ENCODE measurements at regions not wholly inside any gene's neighbourhood (a gene's known extent, or its start where the extent isn't known, plus 50 kb on each side); places are given as distances from the start of the nearest gene placed in this dataset.

- Histone ChIP-seq H3K27ac (ENCODE audit: low read length) (no peak overlapping the region), H3K4me2 (ENCODE audit: low read length) (no peak overlapping the region), H3K79me2 (ENCODE audit: low read length) (no peaks in the 10 kb centered on the region), H3K27me3 (ENCODE audit: low read depth, low read length) (peaks cover 40% of the 10 kb centered on the region), H4K20me1 (ENCODE audit: insufficient read depth, low read length) (no peaks in the 10 kb centered on the region), H3K4me1 (ENCODE audit: low read length) (no peaks in the 10 kb centered on the region), H3K4me3 (ENCODE audit: low read length) (no peak overlapping the region), H3K36me3 (replicated peaks; ENCODE audit: low read depth, low read length) (no peaks in the 10 kb centered on the region), H3K9me3 (ENCODE audit: insufficient read depth, low read length) (no peaks in the 10 kb centered on the region), H3K9ac (ENCODE audit: low read length) (no peak overlapping the region), H2AFZ (ENCODE audit: low read depth, low read length) (no peak overlapping the region)
- TF ChIP-seq CTCF (IDR thresholded peaks at IDR 0.05; ENCODE audit: low read depth, low read length) (no peak), EZH2phosphoT487 (IDR thresholded peaks at IDR 0.05; ENCODE audit: low read depth) (no peak)
Observed at GRCh38 chr17:74061758-74062157, 141.7 kb upstream of the RPL38 start.

DNA sequence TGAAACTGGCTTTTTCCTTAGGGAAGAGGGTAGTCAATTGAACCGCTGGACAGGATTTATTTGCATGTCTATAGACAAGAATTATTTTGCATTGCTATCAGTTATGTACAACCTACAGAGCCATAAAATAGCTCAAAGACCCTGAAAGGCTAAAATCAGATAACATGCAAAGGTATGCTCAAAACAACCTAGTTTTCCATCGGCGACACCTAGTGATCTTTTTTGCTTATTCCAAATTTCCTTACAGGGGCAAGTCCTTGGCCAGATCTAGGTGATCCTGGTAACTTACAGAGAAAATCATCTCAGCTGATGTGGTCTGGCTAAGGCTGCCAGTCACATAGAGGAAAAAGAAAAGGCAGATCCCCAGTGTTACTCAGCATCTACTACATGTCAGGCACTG is 141.2 kb upstream of the RPL38 start:
- no peaks in the 10 kb centered on the region for H3K4me1 ChIP-seq (ENCODE audit: low read length)
- no peak overlapping the region for H3K4me3 ChIP-seq (ENCODE audit: low read length)
- H3K79me2 ChIP-seq (ENCODE audit: low read length): no peaks in the 10 kb centered on the region
- H3K36me3 ChIP-seq (replicated peaks; ENCODE audit: low read depth, low read length): no peaks in the 10 kb centered on the region
- TF ChIP-seq EZH2phosphoT487 (IDR thresholded peaks at IDR 0.05; ENCODE audit: low read depth): no peak
- TF ChIP-seq CTCF (IDR thresholded peaks at IDR 0.05; ENCODE audit: low read depth, low read length): no peak
- no peaks in the 10 kb centered on the region for H3K9me3 ChIP-seq (ENCODE audit: insufficient read depth, low read length)
- no peaks in the 10 kb centered on the region for H4K20me1 ChIP-seq (ENCODE audit: insufficient read depth, low read length)
- peaks cover 36% of the 10 kb centered on the region for H3K27me3 ChIP-seq (ENCODE audit: low read depth, low read length)
- no peak overlapping the region for H2AFZ ChIP-seq (ENCODE audit: low read depth, low read length)
- H3K27ac ChIP-seq (ENCODE audit: low read length): no peak overlapping the region
- no peak overlapping the region for H3K4me2 ChIP-seq (ENCODE audit: low read length)
- H3K9ac ChIP-seq (ENCODE audit: low read length): no peak overlapping the region

DNA sequence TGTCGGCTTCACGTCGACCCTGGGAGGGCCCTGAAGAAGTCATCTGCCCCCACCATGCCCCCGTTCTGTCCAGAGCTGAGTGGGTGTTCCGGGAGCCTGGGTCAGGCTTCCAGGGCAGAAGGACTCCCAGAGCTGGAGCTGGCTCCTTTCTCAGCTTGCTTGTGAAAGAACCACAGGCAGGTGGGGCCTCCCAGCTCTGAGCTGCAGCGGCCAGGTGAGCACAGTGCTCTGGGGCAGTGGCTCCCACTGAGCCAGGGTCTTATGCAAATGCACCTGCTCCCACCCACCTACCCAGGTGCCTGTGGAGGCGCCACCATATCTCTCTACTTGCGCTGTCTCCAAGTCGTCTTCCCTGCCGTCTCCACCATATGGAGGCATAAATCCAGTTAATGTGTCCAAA is 140.0 kb upstream of the RPL38 start:
- Histone ChIP-seq H3K9me3 (ENCODE audit: insufficient read depth, low read length) (no peaks in the 10 kb centered on the region), H3K4me1 (ENCODE audit: low read length) (no peaks in the 10 kb centered on the region), H3K27ac (ENCODE audit: low read length) (no peak overlapping the region), H4K20me1 (ENCODE audit: insufficient read depth, low read length) (no peaks in the 10 kb centered on the region), H3K4me3 (ENCODE audit: low read length) (no peak overlapping the region), H3K9ac (ENCODE audit: low read length) (no peak overlapping the region), H3K36me3 (replicated peaks; ENCODE audit: low read depth, low read length) (no peaks in the 10 kb centered on the region), H3K4me2 (ENCODE audit: low read length) (no peak overlapping the region), H2AFZ (ENCODE audit: low read depth, low read length) (no peak overlapping the region), H3K79me2 (ENCODE audit: low read length) (no peaks in the 10 kb centered on the region), H3K27me3 (ENCODE audit: low read depth, low read length) (peaks cover 26% of the 10 kb centered on the region)
- TF ChIP-seq CTCF (IDR thresholded peaks at IDR 0.05; ENCODE audit: low read depth, low read length) (no peak), EZH2phosphoT487 (IDR thresholded peaks at IDR 0.05; ENCODE audit: low read depth) (no peak)

GRCh38 chr17:74070374-74070773 is 133.1 kb upstream of the RPL38 start:
- Histone ChIP-seq H3K4me1 (ENCODE audit: low read length) (no peaks in the 10 kb centered on the region), H3K27me3 (ENCODE audit: low read depth, low read length) (peaks cover 12% of the 10 kb centered on the region; the same call in 1 of the 2 replicates), H3K9me3 (ENCODE audit: insufficient read depth, low read length) (no peaks in the 10 kb centered on the region), H3K27ac (ENCODE audit: low read length) (no peak overlapping the region), H4K20me1 (ENCODE audit: insufficient read depth, low read length) (no peaks in the 10 kb centered on the region), H3K4me2 (ENCODE audit: low read length) (no peak overlapping the region), H3K4me3 (ENCODE audit: low read length) (no peak overlapping the region), H3K79me2 (ENCODE audit: low read length) (no peaks in the 10 kb centered on the region), H3K36me3 (replicated peaks; ENCODE audit: low read depth, low read length) (no peaks in the 10 kb centered on the region), H2AFZ (ENCODE audit: low read depth, low read length) (no peak overlapping the region), H3K9ac (ENCODE audit: low read length) (no peak overlapping the region)
- TF ChIP-seq CTCF (IDR thresholded peaks at IDR 0.05; ENCODE audit: low read depth, low read length): no peak
- TF ChIP-seq EZH2phosphoT487 (IDR thresholded peaks at IDR 0.05; ENCODE audit: low read depth): no peak

Data from OCI-LY3 (cell line).